GM12878 (cell line): ENCODE measurements at regions not wholly inside any gene's neighbourhood (a gene's known extent, or its start where the extent isn't known, plus 50 kb on each side); places are given as distances from the start of the nearest gene placed in this dataset.

Experiments
- ATAC-seq: fragments of 200-7000 bp; cut with Tn5 transposase; 3 replicates; pipeline ENCODE4 v1.9.1; 2020; ENCODE audit warnings: mild to moderate bottlenecking, moderate library complexity
- BruUV-seq: library from RNA; stranded (reverse); fragments of 400-500 nt; replicated peaks from 2 replicates; lab custom pipeline; 2021; lab: Mats Ljungman, UMichigan
- CTCF ChIA-PET: fragments of 300-600 bp; sonication (Branson Sonifier 250); formaldehyde crosslinking; extraction: SDS; loops from one replicate; lab custom pipeline; 2021; ENCODE audit warnings: inconsistent platforms; lab: Yijun Ruan, JAX
- POLR2A ChIA-PET: fragments of 350-600 bp; formaldehyde crosslinking; extraction: SDS; loops from one replicate; lab custom pipeline; 2021; ENCODE audit warnings: inconsistent platforms; lab: Charles Lee
- RAD21 ChIA-PET: fragments of 300-600 bp; sonication (Branson Sonifier 250); formaldehyde crosslinking; loops from one replicate; lab custom pipeline; 2023; ENCODE audit warnings: antibody characterized with exemption; ENCODE audit not compliant: unreplicated experiment; lab: Charles Lee
- SMC1A ChIA-PET: fragments of 300-600 bp; sonication (Branson Sonifier 250); formaldehyde crosslinking; loops from one replicate; lab custom pipeline; 2023; ENCODE audit not compliant: unreplicated experiment, uncharacterized antibody; lab: Charles Lee
- DNase-seq: peaks from one replicate; pipeline ENCODE4 v3.0.0-alpha.2; 2011; ENCODE audit warnings: low read depth, low spot score
- FAIRE-seq: peaks from 3 replicates; lab custom pipeline; 2011; peaks lifted over from hg19 to GRCh38; lab: Jason Lieb, UNC
- H2AFZ ChIP-seq: 2 replicates; pipeline ENCODE4 v1.6.0; 2011; ENCODE audit warnings: low read depth, low read length, control low read depth; ENCODE audit not compliant: control insufficient read depth
- H3K27ac ChIP-seq: 2 replicates; pipeline ENCODE4 v1.5.1; 2011; ENCODE audit warnings: control low read depth; ENCODE audit not compliant: control insufficient read depth, insufficient read depth
- H3K27me3 ChIP-seq, 2 experiments: replicated peaks in 1 of 2; 2 replicates each; pipeline versions ENCODE4 v1.6.0 to v1.6.1; 2011; ENCODE audit warnings: low read length in 1 of 2; ENCODE audit not compliant: control insufficient read depth in 2 of 2, insufficient read depth in 2 of 2
- H3K36me3 ChIP-seq, 2 experiments: 2 replicates each; pipeline ENCODE4 v1.5.1; 2011; ENCODE audit warnings: low read length in 1 of 2; ENCODE audit not compliant: control insufficient read depth in 2 of 2, insufficient read depth in 2 of 2
- H3K4me1 ChIP-seq: 2 replicates; pipeline ENCODE4 v1.6.1; 2011; ENCODE audit warnings: mild to moderate bottlenecking, low read length, moderate library complexity, mixed read lengths; ENCODE audit not compliant: control insufficient read depth, insufficient read depth
- H3K4me2 ChIP-seq: 2 replicates; pipeline ENCODE4 v1.6.0; 2011; ENCODE audit warnings: control low read depth; ENCODE audit not compliant: control insufficient read depth, insufficient read depth
- H3K4me3 ChIP-seq: fragments of 200-600 bp; sonication (generic); 2 replicates; pipeline ENCODE4 v1.5.1; 2016
- H3K79me2 ChIP-seq: 2 replicates; pipeline ENCODE4 v1.6.0; 2011; ENCODE audit warnings: low read length; ENCODE audit not compliant: control insufficient read depth, insufficient read depth
- H3K9ac ChIP-seq: 2 replicates; pipeline ENCODE4 v1.8.0; 2011; ENCODE audit warnings: low read length, control low read depth, mixed read lengths; ENCODE audit not compliant: control insufficient read depth, insufficient read depth
- H3K9me3 ChIP-seq: replicated peaks from 3 replicates; pipeline ENCODE4 v1.5.1; 2011; ENCODE audit warnings: mild to moderate bottlenecking, low read length; ENCODE audit not compliant: control insufficient read depth, insufficient read depth
- H4K20me1 ChIP-seq: 2 replicates; pipeline ENCODE4 v1.6.0; 2011; ENCODE audit not compliant: control insufficient read depth, insufficient read depth
- CHD2 ChIP-seq: IDR thresholded peaks from 2 replicates; pipeline ENCODE4 v1.6.1; 2011; ENCODE audit warnings: low read depth, low read length, improper control_type of control experiment, borderline replicate concordance
- FOXM1 ChIP-seq: IDR thresholded peaks from 2 replicates; pipeline ENCODE4 v1.6.1; 2012; ENCODE audit warnings: low read depth, mild to moderate bottlenecking, inconsistent platforms, low read length, moderate library complexity
- JUNB ChIP-seq: IDR thresholded peaks from 2 replicates; pipeline ENCODE4 v1.6.1; 2016; ENCODE audit warnings: antibody characterized with exemption, mild to moderate bottlenecking
- MTA2 ChIP-seq: fragments of 450-650 bp; IDR thresholded peaks from 2 replicates; pipeline ENCODE4 v1.6.1; 2016; ENCODE audit warnings: low read depth, mild to moderate bottlenecking, moderate library complexity
- SP1 ChIP-seq: IDR thresholded peaks from one replicate; pipeline ENCODE4 v1.6.1; 2011; ENCODE audit warnings: low read depth, low read length
- SRF ChIP-seq, 2 experiments: IDR thresholded peaks; 2 replicates each; pipeline ENCODE4 v1.6.1; 2011; ENCODE audit warnings: low read depth in 2 of 2, low read length in 2 of 2, mild to moderate bottlenecking in 1 of 2, moderate library complexity in 1 of 2
- TAF1 ChIP-seq: IDR thresholded peaks from 2 replicates; pipeline ENCODE4 v1.6.1; 2011; ENCODE audit warnings: mild to moderate bottlenecking, low read depth, low read length, borderline replicate concordance
- WGBS: methylation state at CpG from one replicate; pipeline ENCODE4 v1.1.6; 2016; ENCODE audit warnings: low lambda C conversion rate; ENCODE audit not compliant: insufficient replicate concordance, insufficient coverage; ENCODE audit errors: missing lambda C conversion rate; 5-methylcytosine and 5-hydroxymethylcytosine counted together
- in situ Hi-C: fragments of 300-500 bp; cut with MboI; formaldehyde crosslinking; loops from 9 replicates; pipeline ENCODE4 v1.14.3; 2018; ENCODE audit warnings: mixed read lengths
- intact Hi-C: fragments of 100-400 bp; cut with micrococcal nuclease; formaldehyde crosslinking; loops from one replicate; pipeline ENCODE4 v1.14.2; 2022; ENCODE audit not compliant: unreplicated experiment
- TF ChIP-seq, protein P1 (sequence below): IDR thresholded peaks from 2 replicates; pipeline ENCODE4 v1.6.1; 2011; ENCODE audit warnings: borderline replicate concordance, low read depth, mild to moderate bottlenecking, moderate library complexity, mixed read lengths, low read length; ENCODE audit not compliant: insufficient read depth; ENCODE audit errors: extremely low read length
- TF ChIP-seq, protein P2 (sequence below): IDR thresholded peaks from 2 replicates; pipeline ENCODE4 v1.6.1; 2011; ENCODE audit warnings: low read depth, mild to moderate bottlenecking, low read length, moderate library complexity, borderline replicate concordance; ENCODE audit errors: extremely low read depth

DNA sequence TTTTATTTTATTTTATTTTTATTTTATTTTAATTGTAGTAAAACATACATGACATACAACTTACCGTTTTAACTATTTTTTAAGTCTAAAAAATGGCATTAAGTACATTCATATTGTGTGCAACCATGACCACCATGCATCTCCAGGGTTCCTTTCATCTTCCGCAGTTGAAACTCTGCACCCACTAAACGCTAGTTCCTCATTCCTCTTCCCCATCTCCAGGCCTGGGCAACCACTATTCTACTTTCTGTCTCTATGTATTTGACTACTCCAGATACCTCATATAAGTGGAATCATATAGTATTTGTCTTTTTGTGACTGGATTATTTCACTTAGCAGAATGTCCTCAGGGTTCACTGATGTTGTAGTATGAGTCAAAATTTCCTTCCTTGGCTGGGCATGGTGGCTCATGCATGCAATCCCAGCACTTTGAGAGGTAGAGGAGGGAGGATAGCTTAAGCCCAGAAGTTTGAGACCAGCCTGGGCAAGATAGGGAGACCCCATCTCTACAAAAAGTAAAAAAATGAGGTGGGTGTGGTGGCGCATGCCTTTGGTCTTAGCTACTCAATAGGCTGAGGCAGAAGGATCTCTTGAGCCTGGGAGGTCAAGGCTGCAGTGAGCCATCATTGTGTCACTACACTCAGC is 55.7 kb upstream of the ZNF507 start:
- CTCF ChIA-PET: no interaction called here
- POLR2A ChIA-PET: no interaction called here
- RAD21 ChIA-PET: no interaction called here
- no peak for DNase-seq
- in situ Hi-C loops: no loop called here
- Histone ChIP-seq H3K4me1 (no peaks in the 10 kb centered on the region), H3K4me2 (no peak overlapping the region), H3K9ac (no peak overlapping the region), H4K20me1 (no peaks in the 10 kb centered on the region), H3K4me3 (no peak overlapping the region), H3K9me3 (no peaks in the 10 kb centered on the region), H3K36me3 (no peaks in the 10 kb centered on the region), H2AFZ (no peak overlapping the region), H3K27ac (no peak overlapping the region), H3K79me2 (no peaks in the 10 kb centered on the region), H3K27me3 (no peaks in the 10 kb centered on the region)
- BruUV-seq: no TSS peak
- no peak for ATAC-seq
- SMC1A ChIA-PET: no interaction called here
- WGBS: 14% methylated on average over 4 of the region's 4 CpGs
- intact Hi-C loops: no loop called here
- TF ChIP-seq FOXM1 (no peak), JUNB (no peak), SP1 (no peak), TAF1 (no peak), SRF (IDR thresholded peaks at IDR 0.05; ENCODE audit: low read depth in 2 of 2, low read length in 2 of 2) (no peak), CHD2 (no peak), MTA2 (no peak)
- TF ChIP-seq, protein P1, sequence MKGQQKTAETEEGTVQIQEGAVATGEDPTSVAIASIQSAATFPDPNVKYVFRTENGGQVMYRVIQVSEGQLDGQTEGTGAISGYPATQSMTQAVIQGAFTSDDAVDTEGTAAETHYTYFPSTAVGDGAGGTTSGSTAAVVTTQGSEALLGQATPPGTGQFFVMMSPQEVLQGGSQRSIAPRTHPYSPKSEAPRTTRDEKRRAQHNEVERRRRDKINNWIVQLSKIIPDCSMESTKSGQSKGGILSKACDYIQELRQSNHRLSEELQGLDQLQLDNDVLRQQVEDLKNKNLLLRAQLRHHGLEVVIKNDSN: no peak
- TF ChIP-seq, protein P2, sequence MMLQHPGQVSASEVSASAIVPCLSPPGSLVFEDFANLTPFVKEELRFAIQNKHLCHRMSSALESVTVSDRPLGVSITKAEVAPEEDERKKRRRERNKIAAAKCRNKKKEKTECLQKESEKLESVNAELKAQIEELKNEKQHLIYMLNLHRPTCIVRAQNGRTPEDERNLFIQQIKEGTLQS: no peak
- no peak for FAIRE-seq
